Caki2 (cell line): ENCODE measurements at regions not wholly inside any gene's neighbourhood (a gene's known extent, or its start where the extent isn't known, plus 50 kb on each side); places are given as distances from the start of the nearest gene placed in this dataset.
"Not testable (repeated sequence)": the region's sequence is repeated elsewhere in the genome, so short reads cannot be mapped to it uniquely, and the experiment has no call there.

Source experiments
- DNase-seq: peaks from one replicate; pipeline ENCODE4 v3.0.0-alpha.2; 2015; ENCODE audit warnings: low read depth
- in situ Hi-C: cut with HindIII; loops from 2 replicates; pipeline ENCODE4 v1.10.0; 2016; ENCODE audit warnings: low sequenced_read_pairs, low pct_unique_long_range_greater_than_20kb, mixed read lengths

- in situ Hi-C loops, result no loop called here
Measured at GRCh38 chr9:82722561-82722960, 340.4 kb downstream of the RASEF start.

GRCh38 chr9:82726424-82727276, 336.3 kb downstream of the RASEF start:
- DNase-seq, result no peak
- in situ Hi-C loops, result no loop called here

More at GRCh38 chr9:82722561-82722960, 340.4 kb downstream of the RASEF start:
- no peak for DNase-seq

- in situ Hi-C loops, result no loop called here
- no peak for DNase-seq
Measured at GRCh38 chr9:82729141-82729540, 333.8 kb downstream of the RASEF start.

- no peak for DNase-seq
- in situ Hi-C loops, result no loop called here
Measured at GRCh38 chr9:82729991-82730589, 332.9 kb downstream of the RASEF start.

GRCh38 chr9:82732928-82733327, 330.0 kb downstream of the RASEF start:
- in situ Hi-C loops, result no loop called here

GRCh38 chr9:82736126-82736525, 326.8 kb downstream of the RASEF start:
- no peak for DNase-seq
- in situ Hi-C loops, result no loop called here

More at GRCh38 chr9:82732928-82733327, 330.0 kb downstream of the RASEF start:
- DNase-seq, result no peak

GRCh38 chr9:82736701-82737100, 326.2 kb downstream of the RASEF start:
- in situ Hi-C loops, result no loop called here
- no peak for DNase-seq

- no peak for DNase-seq
- in situ Hi-C loops, result no loop called here
Measured at GRCh38 chr9:82745919-82746318, 317.0 kb downstream of the RASEF start.

GRCh38 chr9:82750411-82750913, 312.5 kb downstream of the RASEF start:
- DNase-seq, result no peak
- in situ Hi-C loops, result no loop called here

GRCh38 chr9:82757924-82758323, 305.0 kb downstream of the RASEF start:
- DNase-seq, result no peak

GRCh38 chr9:82761027-82761426, 301.9 kb downstream of the RASEF start:
- no peak for DNase-seq
- in situ Hi-C loops, result no loop called here

More at GRCh38 chr9:82757924-82758323, 305.0 kb downstream of the RASEF start:
- in situ Hi-C loops, result no loop called here

GRCh38 chr9:82761956-82762355, 301.0 kb downstream of the RASEF start:
- in situ Hi-C loops, result no loop called here
- DNase-seq, result no peak

GRCh38 chr9:82763656-82764055, 299.3 kb downstream of the RASEF start:
- in situ Hi-C loops, result no loop called here
- DNase-seq, result no peak

GRCh38 chr9:82764061-82764668, 298.8 kb downstream of the RASEF start:
- in situ Hi-C loops, result no loop called here
- DNase-seq, result no peak

GRCh38 chr9:82774707-82775231, 288.2 kb downstream of the RASEF start:
- in situ Hi-C loops, DNase-seq: not testable (repeated sequence)

- no peak for DNase-seq
- in situ Hi-C loops, result no loop called here
Measured at GRCh38 chr9:82776508-82776907, 286.4 kb downstream of the RASEF start.

GRCh38 chr9:82777366-82777765, 285.6 kb downstream of the RASEF start:
- in situ Hi-C loops, result no loop called here

GRCh38 chr9:82778923-82779322, 284.0 kb downstream of the RASEF start:
- DNase-seq, in situ Hi-C loops: not testable (repeated sequence)

More at GRCh38 chr9:82777366-82777765, 285.6 kb downstream of the RASEF start:
- DNase-seq, result no peak

GRCh38 chr9:82780017-82780416, 282.9 kb downstream of the RASEF start:
- no peak for DNase-seq
- in situ Hi-C loops, result no loop called here
